ENCODE measurements at regions not wholly inside any gene's neighbourhood (a gene's known extent, or its start where the extent isn't known, plus 50 kb on each side); places are given as distances from the start of the nearest gene placed in this dataset.

DNA sequence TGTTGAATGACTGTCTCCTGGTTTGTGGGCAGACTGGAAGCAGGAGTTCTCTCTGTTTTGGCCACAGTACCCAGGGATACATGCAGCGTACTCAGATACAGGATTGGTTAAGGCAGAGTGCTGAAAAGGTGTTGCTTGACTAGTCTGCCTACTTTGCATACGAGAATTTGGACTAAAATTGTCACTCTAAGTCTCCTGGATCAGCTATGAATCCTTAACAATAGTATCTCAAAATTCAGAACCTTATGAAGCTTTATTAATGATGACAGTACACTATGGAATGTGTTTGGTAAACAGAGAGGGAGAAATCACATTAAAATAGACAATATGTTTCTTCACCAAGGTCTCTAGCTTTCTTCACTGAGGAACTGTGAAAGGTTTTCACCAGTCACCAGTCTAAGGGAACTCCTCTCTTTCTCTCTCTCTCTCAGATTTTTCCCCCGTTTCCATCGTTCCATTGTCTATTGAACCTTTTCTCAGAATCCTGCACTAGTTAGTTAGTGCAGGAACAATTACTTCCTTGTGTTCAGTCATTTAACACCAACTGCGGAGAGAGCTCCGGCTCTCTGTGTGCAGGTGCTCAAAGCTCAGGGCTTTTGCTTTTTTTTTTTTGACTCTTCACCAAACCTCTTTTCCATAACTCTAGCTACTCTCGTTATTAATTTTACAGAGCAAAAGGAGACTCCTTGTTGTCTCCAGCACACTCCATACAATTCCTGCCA is 85.9 kb upstream of the FNDC3B start:
- 76 to 85% methylated on average over 7 of the region's 7 CpGs for WGBS, 2 donors
- TF ChIP-seq CTCF (IDR thresholded peaks at IDR 0.05; ENCODE audit: control extremely low read depth, extremely low read depth), result no peak
- H3K27ac ChIP-seq (ENCODE audit: low read depth in 1 of 2, low read length in 1 of 2), result no peak overlapping the region
- H3K27me3 ChIP-seq (ENCODE audit: control insufficient read depth in 3 of 3, insufficient read depth in 3 of 3, low read length in 2 of 3), result peaks cover 0 to 12% (median 0%) of the 10 kb centered on the region in 3 donors
- no peak for DNase-seq
- no peak for ATAC-seq (ENCODE audit: insufficient read depth, low FRiP score)
- no peak overlapping the region for H3K4me3 ChIP-seq
- peaks cover 0 to 9% (median 3%) of the 10 kb centered on the region in 5 donors for H3K4me1 ChIP-seq (ENCODE audit: control insufficient read depth in 5 of 5, insufficient read depth in 5 of 5, low read length in 5 of 5)
- no peaks in the 10 kb centered on the region for H3K36me3 ChIP-seq (ENCODE audit: control insufficient read depth in 4 of 4, insufficient read depth in 4 of 4, low read length in 4 of 4)
- no peaks in the 10 kb centered on the region for H3K9me3 ChIP-seq (ENCODE audit: control insufficient read depth in 4 of 4, insufficient read depth in 3 of 4, low read length in 3 of 4)
- no peak overlapping the region for H3K9ac ChIP-seq (ENCODE audit: insufficient read depth in 1 of 2, low read length in 2 of 2)

GRCh38 chr3:171954690-171955383 is 84.5 kb upstream of the FNDC3B start:
- Histone ChIP-seq H3K9me3 (ENCODE audit: control insufficient read depth in 4 of 4, insufficient read depth in 3 of 4, low read length in 3 of 4) (no peaks in the 10 kb centered on the region), H3K36me3 (ENCODE audit: control insufficient read depth in 4 of 4, insufficient read depth in 4 of 4, low read length in 4 of 4) (no peaks in the 10 kb centered on the region), H3K27me3 (ENCODE audit: control insufficient read depth in 3 of 3, insufficient read depth in 3 of 3, low read length in 2 of 3) (peaks cover 0 to 12% (median 0%) of the 10 kb centered on the region in 3 donors), H3K27ac (ENCODE audit: low read depth in 1 of 2, low read length in 1 of 2) (no peak overlapping the region), H3K4me3 (no peak overlapping the region), H3K4me1 (ENCODE audit: control insufficient read depth in 5 of 5, insufficient read depth in 5 of 5, low read length in 5 of 5) (peaks cover 0 to 4% (median 0%) of the 10 kb centered on the region in 5 donors), H3K9ac (ENCODE audit: insufficient read depth in 1 of 2, low read length in 2 of 2) (no peak overlapping the region)
- TF ChIP-seq CTCF (IDR thresholded peaks at IDR 0.05; ENCODE audit: control extremely low read depth, extremely low read depth), result no peak
- peak in 2 of 3 donors; percentile 59 to 70 for DNase-seq
- WGBS, 2 donors, result 40 to 42% methylated on average over 6 of the region's 6 CpGs
- no peak for ATAC-seq (ENCODE audit: insufficient read depth, low FRiP score)

DNA sequence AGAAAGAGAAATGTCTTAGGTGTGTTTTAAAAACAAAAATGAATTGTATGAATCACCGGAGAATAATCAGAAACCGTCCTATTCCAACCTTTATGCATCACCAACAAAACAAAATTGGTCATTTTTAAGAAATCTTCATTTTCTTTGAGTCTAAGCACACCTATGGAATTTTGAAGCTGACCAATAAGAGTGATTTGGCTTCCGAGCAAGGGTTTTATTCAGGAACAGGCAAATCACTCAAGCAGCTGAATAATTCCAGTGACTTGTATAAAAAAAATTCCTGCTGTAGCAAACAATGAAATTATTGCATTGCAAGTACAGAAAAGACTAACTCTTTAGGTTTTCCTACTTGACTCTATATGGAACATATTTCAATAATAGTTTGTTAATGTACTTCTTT is 83.8 kb upstream of the FNDC3B start:
- Histone ChIP-seq H3K36me3 (ENCODE audit: control insufficient read depth in 4 of 4, insufficient read depth in 4 of 4, low read length in 4 of 4) (no peaks in the 10 kb centered on the region), H3K4me3 (no peak overlapping the region), H3K27me3 (ENCODE audit: control insufficient read depth in 3 of 3, insufficient read depth in 3 of 3, low read length in 2 of 3) (peaks cover 0 to 9% (median 0%) of the 10 kb centered on the region in 3 donors), H3K9ac (ENCODE audit: insufficient read depth in 1 of 2, low read length in 2 of 2) (no peak overlapping the region), H3K27ac (ENCODE audit: low read depth in 1 of 2, low read length in 1 of 2) (no peak overlapping the region), H3K9me3 (ENCODE audit: control insufficient read depth in 4 of 4, insufficient read depth in 3 of 4, low read length in 3 of 4) (no peaks in the 10 kb centered on the region), H3K4me1 (ENCODE audit: control insufficient read depth in 5 of 5, insufficient read depth in 5 of 5, low read length in 5 of 5) (peaks cover 0 to 4% (median 0%) of the 10 kb centered on the region in 5 donors)
- no peak for TF ChIP-seq CTCF (IDR thresholded peaks at IDR 0.05; ENCODE audit: control extremely low read depth, extremely low read depth)
- 97 to 99% methylated on average over 3 of the region's 3 CpGs for WGBS, 2 donors
- DNase-seq (no peak), ATAC-seq (ENCODE audit: insufficient read depth, low FRiP score) (no peak)
